NT2/D1 (cell line): ENCODE measurements at regions not wholly inside any gene's neighbourhood (a gene's known extent, or its start where the extent isn't known, plus 50 kb on each side); places are given as distances from the start of the nearest gene placed in this dataset.

Source experiments
- YY1 ChIP-seq: IDR thresholded peaks from 2 replicates; pipeline ENCODE4 v1.6.1; 2011; ENCODE audit not compliant: insufficient read length, insufficient read depth
- ZNF274 ChIP-seq: IDR thresholded peaks from 2 replicates; pipeline ENCODE4 v1.6.1; 2011; ENCODE audit warnings: mild to moderate bottlenecking, low read depth, low read length

DNA sequence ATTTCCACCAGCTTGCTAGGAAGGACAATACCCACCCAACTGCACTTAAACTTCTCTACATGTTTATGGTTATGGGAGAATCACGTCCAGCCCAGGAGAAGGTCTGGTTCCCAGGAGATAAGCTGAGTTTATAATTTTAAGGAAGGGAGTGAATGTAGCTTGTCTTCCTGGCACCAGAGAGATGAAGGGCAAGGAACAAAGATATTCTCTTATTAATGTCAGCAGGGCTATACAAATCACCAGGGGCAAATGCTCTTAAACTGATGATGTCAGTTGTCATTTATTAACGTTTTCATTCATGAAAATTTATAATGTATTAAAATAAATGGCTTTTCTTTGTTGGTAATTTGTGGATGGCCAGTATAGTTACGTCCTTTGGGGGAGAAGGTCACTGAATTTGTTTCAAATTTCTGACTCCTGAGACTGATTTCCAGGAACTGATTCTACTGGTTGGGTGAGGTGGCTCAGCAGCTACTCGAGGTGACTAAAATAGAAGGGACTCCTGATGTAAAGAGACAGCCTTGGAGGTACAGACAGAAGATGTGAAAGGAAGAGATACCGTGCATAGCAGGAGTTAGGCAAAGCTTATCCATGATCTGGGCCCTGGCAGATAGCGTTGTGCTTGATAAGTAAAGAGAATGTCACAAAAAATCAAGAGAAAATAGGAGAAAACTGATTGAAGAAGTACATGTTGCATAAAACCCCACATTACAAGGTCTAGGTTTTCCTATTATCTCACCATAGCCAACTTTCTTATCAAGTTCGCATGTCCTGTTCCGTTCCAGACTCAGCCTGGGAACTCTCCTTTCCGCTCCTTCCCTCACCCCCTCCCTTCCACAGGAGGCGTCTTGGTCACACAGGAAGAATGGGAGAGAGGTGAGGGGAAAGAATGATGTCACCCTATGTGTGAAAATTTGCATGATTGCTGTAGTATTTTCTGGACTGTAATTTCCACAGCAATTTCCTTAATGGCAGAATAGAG lies 367.1 kb upstream of the FAR2 start:
- TF ChIP-seq YY1 (no peak), ZNF274 (no peak)
